OCI-M1 (cell line): ENCODE measurements at regions not wholly inside any gene's neighbourhood (a gene's known extent, or its start where the extent isn't known, plus 50 kb on each side); places are given as distances from the start of the nearest gene placed in this dataset.

ENCODE experiments used
- DNase-seq: peaks from one replicate; lab custom pipeline; 2025; lab: John Stamatoyannopoulos, UW

DNA sequence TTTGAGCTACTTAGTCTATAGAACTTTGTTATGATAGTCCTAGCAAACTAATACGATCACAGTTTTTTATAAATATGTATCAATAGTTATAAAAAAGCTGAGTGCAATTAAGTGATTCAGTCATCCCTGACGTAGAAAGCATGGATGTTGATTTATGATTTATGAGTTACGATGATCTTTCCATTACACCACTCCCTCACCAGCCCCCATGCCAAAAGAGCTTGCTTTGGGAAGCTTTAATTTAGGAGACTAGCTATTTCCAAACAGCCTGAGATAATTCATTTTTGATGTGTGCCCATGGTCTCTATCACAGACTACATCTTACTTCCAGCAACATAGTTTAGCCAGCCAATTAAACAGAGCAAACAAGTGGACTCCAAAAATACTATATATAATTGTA lies 256.8 kb downstream of the GABRG2 start:
- DNase-seq, result no peak

DNA sequence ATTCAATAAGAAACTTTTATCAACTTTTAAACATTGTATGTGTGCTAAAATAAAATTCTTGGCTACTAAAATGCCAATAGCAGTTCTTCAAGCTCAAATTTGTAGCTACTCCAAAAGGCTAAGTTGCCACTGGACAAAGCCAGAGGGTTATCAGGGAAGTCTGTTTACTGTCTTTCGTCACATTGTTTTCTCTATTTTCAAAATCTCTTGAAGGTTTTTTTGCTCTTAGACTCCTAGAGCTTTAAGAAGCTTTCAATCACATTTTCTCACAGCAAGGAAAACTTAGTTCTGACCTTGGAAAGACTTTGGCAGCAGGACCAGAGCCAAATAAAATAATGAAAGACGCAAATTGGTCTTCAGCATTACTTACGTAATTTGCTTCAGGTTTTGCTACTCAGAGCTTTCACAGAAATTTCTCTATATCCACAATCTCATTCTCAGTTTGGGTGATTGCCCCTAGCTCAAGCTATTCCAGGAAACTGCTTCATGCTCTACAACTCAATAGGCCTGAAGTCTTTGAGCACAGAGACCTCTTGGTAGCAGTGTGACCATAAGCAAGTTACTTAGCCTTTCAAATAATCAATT lies 257.7 kb downstream of the GABRG2 start:
- DNase-seq, result no peak

DNA sequence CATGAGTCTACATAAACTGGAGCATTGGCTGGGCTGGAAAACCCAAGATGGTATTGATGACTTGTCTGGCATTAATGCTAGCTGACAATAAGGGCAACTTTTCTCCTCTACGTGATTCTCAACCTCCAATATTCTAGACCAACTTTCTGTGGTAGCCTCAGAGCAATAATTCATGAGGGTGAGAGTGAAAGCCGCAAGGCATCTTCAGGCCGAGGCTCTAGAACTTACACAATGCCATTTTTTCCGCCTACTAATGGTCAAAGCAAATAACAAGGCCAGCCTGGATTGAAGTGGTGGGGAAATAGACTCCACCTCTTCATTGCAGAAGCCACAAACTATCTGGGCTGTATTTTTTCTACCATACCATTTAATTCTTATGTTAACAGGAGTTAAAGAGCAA lies 267.4 kb downstream of the GABRG2 start:
- no peak for DNase-seq

DNA sequence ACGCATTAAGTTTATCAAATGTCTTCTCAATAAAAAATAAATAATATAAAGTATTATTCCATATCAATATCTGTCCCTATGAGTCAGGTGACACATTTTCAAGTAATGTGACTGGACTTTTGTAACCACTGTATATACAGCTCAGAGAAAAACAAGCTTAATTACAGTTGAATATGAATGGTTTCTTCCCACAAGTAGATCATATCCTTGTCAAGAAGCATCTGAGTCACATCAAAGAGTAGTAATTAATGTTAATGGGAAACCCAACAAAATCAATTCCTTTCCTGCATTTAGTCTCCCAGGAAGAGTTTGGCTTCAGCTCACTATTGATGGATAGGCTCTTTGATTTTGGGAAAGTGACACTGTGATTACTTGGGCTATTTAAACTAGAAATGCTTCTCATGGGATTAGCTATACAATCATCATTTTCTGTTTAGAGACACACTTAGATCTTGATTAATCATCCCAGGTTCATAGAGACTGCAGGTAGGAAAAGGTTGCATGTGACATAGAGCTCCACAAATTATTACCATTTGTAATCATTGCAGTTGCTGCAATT lies 292.9 kb downstream of the GABRG2 start:
- no peak for DNase-seq

DNA sequence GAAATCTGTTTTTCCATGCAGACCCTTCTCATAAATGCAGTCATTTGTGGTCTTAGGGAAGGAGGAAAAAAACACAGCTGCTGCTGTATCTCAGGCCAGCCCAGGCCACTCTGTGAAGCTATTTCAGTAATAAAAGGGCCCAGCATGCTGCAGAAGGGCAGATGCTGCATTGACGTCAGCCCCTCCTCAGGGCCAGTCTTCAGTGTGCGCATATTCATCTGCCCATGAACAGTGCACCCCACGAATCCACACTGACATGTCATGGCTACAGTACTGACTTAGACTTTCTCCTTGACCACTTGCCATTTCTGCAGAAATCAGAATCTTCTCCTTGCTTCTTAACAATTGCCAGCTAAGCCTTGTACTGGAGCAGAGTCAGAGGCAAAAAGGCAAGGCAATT lies 304.7 kb downstream of the GABRG2 start:
- no peak for DNase-seq

DNA sequence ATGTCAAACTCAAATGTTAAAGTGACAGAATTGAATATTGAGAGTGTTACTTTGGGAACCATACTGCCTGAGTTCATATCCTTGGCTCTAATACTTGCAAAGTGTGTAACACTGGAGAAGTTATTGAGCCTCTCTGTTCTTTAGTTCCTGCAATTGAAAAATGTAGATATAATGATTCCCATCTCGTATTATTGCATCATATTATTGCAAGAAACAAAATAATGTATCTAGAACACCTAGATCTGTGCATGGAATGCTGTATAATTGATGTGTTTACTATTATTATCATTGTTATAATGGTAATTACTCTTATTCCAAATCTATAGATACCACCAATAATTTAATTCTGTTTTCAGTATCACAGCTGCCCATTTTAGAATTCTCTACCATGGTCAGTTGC lies 310.3 kb downstream of the GABRG2 start:
- DNase-seq, result no peak

DNA sequence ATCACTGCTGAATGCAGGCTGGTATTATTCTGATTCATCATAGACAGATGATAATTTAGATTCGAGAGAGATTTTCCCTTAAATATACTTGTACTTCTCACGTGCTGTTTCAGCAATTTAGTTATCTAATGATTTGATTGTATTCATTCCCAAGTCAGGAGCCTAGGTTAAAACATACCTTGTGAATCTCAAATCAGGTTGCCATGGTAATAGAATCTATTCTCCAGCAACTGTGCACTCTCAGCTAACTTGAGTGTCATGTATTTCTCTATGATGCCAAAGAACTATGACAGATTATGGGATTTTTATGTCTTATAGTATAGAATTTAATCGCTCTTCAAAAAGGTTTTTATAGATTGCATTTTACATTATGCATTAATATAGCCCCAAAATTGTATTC lies 315.3 kb downstream of the GABRG2 start:
- no peak for DNase-seq

DNA sequence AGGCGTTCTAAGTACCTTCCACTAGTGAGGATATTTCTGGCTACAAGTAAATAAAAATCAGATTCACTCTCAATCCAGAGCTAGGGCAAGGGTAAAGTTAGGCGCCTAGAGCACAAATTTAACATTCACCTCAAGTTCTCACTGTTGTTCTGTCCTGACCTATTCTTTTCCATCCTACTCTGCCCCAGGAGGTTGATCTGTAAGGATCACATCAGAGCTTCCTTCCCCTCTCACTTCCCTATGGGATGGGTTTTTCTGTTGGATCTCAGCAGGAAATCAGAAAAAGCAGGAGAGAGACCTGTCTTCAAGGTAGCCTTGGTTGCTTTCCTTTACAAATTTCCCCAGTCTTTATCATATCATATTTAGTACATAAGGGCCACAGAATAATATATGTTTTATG lies 316.7 kb downstream of the GABRG2 start:
- no peak for DNase-seq

DNA sequence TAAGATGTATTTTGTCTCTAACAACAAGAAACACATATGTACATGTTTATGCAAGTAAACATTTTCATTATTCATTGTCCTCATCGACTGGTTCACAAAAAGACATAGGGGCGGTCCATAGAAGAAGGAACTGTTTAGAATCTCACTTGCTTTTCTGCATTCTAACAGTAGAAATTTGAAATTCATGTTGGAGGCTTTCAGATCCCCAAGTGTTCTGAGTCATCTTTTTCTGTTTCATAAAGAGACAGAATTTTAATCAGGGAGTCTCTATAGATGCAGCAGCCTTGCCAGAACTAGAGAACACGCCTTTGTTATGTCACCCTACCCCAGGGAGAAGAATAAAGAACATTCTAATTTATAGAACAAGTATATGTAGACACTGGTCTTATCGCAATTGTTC lies 324.3 kb downstream of the GABRG2 start:
- no peak for DNase-seq

DNA sequence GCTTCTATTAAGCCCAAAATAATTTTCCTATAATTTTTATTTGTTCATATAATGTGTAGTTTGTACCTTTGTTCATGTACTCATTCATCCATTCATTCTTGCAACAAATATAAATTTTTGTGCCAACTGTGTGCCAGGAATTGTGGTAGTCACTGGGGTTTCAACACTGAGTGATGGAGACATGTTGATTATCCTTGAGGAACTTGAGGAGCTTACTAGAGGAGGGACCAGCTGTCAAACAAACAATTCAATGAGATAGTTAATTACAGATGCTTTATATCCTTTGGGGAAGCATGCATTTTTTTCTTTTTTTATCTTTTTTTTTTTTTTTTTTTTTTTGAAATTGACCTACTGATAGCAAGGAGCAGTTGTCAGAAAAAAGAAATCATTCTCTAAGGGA lies 324.8 kb downstream of the GABRG2 start:
- no peak for DNase-seq

DNA sequence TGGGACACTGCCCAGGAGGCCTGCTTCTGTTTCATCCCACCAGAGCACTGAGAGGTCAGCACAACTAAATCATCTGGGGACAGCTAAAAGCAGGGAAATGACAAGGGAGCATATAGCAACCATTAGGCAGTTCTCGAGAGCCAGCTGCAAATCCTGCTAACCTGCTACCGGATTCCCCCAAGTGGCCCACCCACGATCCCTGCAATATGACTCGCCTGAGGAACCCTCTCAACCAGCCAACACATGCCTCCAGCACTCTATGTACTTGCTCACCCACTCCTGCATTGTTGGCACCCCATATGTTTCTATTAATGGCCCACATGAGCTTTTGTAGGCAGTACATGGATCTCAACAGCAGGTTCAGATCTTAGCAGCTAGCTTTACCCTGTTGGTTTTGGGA lies 326.0 kb downstream of the GABRG2 start:
- DNase-seq, result no peak

DNA sequence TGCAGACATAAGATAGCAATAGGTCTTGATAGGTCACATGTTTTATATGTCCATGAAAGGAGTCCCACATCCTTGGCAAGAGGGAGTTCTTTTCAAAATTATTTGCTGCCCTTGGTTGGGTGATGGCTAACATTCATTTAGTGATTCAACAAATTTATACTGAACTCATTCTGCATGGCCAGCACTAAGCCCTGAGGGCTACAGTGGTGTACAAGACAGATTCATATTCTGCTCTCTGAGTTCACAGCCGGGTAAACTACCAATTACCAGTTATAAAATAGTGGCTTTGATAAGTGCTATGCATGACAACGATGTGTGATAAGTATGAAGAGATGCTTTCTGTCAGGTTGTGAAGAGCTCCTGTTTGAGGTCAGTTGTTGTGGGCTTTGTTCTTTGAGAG lies 340.0 kb downstream of the GABRG2 start:
- DNase-seq, result no peak

DNA sequence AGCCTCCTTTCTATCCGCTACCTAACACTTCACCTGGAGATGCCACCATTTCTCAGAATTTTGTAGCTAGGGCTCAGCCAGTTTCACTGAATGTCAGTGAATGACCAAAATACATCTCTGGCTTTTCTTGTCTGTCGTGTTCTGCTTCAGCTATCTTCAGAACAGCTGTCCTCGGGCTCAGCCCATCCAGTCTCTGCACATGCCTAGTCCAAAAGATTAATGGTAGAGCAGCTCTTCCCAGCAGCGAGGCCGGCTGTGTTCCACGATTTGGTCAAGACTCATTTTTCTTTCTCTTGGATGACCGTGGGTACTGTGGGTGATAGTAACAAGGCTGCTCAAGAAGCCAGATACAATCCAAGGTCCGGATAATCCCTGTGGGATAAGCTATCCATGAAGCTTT lies 342.8 kb downstream of the GABRG2 start:
- no peak for DNase-seq

DNA sequence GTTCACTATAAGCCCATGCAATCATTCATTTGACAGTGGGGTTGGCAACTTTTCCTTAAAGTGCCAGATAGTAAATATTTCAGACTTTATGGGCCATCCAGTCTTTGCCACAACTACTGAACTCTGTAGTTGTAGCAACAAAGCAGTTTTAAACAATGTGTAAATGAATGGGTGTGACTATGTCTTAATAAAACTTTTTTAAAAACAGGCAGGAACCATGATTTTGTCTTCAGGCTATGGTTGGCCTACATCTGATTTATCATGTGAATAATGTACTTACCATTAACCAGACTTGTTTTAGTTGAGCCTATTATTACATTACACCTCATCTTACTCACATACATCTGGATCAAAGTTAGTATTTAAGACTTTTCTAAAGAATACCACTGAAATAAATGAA lies 361.6 kb downstream of the GABRG2 start:
- no peak for DNase-seq

DNA sequence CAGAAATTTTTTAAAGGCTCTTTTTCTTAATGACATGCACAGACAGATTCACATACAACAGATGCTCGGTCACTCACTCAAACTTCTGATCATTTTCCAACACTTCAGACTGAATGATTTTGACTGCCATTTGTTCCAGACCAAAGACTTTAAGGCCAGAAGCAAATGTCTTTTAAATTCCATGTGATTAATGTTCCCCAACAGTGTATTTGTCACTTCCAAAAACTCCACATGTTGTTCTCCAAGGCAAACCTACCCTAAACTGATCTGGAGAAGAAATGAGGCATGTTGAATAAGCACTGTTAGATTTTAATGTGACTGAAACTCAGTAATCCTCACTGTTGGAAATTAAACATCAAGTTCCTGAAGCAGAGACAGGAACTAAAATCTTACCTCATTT lies 366.7 kb downstream of the GABRG2 start:
- no peak for DNase-seq

DNA sequence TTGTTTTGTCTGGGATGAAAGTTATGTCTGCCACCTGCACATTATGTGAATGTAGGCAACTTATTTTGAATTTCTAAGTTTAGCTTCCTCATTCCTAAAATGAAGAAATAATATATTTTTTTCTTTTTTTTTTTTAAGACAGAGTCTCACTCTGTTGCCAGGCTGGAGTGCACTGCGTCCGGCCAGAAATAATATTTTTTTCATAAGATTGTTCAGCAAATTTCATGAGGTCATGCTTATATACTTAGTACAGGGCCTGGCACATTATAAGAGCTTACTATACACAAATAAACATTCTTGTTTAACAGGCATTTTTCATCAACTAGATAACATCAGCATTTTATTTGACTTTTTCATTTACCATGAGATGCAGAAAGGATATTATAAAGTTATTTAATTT lies 368.5 kb downstream of the GABRG2 start:
- DNase-seq, result no peak

DNA sequence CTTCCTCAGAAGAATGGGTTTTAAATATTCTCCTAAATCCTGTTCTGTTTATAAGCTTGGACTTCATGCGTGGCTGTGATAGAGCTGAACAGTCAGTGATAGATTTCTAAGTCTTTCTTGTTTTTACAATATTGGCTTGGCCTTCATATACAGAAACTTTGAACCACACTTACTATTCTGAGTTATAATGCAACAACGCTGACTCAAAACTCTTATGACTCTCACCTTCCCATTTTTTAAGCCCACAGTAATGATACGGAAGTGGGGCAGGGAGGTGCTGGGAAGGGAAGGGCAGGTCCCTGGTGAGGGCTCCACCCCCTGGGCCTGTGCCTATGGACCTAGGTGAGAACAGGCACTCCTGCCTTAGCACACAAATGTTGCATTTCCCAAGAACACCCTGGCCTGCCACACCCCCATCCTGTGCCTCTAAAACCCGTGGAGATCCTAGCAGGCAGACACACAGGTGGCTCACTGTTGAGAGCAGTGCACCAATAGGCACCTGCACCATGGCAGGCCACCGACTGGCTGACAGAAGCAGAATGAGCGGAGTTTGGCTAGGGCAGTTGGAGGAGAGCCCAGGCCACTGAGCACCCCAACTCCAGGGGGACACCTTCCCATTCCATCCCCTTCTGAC lies 376.7 kb downstream of the GABRG2 start:
- no peak for DNase-seq

DNA sequence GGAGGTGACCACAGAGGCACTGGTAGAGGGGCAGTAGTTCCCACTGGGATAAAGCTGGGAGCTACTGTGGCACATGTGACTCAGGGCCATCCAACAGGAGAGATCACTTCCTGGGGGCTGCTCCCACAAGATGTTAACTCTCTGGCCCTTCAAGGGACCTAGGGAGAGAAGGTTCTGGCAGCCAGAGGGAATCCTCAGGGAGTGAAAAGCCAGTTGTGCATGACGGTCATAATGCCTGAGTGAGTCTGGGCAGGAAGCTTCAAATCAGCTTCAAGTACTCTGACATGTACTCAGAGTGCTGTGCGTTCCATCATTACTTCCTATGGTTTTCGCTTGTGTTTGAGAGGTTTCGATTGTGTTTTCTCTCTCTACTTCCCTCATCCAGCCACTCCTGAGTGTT lies 388.5 kb downstream of the GABRG2 start:
- DNase-seq, result no peak

DNA sequence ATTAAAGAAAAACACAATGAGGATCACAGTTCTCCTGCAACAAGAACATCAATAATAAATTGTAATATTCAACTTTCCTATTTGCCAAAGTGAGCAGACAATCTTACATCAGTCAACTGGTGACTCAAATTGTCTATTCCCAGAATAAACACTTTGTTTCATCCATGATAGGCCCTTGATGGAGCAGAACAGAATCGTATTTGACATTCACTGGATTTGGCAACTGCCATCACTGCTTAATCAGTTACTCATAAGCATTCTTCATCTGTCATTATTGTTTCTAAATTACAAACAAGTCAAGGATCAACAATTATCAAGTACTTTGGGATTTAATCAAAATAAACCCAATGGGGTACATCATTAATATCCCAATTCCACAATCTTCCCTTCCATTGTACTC lies 398.4 kb downstream of the GABRG2 start:
- no peak for DNase-seq

DNA sequence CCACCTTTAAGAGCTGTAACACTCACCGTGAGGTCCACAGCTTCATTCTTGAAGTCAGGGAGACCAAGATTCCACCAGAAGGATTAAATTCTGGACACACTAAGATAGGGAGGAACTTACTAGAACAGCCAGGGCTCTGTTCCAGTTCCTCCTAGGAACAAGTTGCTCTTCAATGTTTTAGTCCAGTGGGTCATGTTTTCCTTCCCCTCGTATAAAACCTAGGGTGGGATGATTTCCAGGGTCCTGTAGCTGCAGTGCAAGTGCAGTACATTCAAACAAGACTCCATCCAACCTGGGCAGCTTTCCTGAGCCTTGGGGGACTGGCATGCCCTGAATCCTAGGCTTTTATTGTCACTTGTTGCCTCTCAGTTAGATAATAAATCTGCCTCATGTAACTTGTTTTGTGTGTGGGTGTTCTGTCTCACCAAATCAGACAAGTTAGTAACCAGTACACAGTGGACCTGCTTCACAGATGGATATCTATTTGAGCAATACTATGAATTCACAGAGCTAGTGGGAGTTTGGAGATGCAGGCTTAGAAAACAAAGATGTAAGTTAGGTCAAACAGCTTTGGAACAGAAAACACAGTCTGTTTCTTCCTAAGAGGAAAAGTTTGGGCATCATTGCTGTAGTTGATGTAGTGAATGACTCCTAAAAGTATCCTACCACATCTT lies 405.6 kb downstream of the GABRG2 start:
- DNase-seq, result no peak

DNA sequence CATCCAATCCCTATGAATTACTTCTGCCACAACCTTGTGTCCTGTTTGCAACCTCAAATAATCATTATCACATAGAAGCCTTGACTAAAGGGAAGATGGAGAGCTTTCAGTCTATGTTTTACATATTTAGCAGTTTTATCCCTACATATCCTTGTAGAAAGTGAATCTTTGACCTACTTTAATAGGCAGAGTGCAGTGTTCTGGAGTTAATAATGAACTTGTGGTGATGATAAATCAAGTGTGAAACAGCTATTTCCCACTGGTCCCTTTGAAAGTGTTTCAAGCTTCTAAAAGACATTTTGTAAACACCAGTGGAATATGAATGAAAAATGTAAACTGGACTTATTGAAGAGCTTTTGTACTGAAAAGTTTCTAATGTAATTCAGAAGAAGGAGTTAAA lies 406.7 kb downstream of the GABRG2 start:
- DNase-seq, result no peak

DNA sequence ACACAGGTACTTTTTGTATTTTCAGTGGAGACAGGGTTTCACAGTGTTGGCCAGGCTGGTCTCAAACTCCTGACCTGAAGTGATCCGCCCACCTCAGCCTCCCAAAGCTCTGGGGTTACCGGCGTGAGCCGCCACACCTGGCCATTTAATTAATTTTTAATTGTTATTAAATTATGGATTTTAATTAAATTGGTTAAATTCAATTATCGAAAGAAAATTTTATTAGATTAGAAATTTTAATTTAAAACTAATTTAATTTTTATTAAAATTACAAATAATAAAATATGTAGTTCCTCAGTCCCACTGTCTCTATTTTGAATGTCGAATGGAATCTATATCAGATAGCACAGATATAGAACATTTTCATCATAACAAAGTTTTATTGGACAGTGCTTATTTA lies 416.5 kb downstream of the GABRG2 start:
- no peak for DNase-seq

DNA sequence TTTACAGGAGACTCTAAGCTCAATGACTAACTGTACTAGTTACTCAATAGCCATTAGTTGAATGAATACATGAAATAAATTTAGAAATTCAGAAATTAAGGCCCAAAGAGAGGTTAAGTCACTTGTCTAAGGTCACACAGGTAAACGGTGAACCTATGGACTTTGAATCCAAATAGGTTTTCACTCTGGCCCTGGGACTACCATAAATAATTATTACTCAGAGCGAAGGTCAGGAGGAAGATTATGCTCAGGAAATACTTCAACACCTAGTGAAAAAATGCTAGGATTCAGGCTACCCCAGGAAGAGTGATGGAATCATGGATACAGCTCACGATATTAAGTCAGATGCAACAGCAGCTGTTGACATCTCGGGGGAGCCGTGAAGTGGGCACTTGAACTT lies 417.4 kb downstream of the GABRG2 start:
- no peak for DNase-seq
